NCI-H2081 (cell line): ENCODE measurements at regions not wholly inside any gene's neighbourhood (a gene's known extent, or its start where the extent isn't known, plus 50 kb on each side); places are given as distances from the start of the nearest gene placed in this dataset.

Source experiments
- DNase-seq, 2 experiments: peaks; one replicate each; lab custom pipeline; 2025; lab: John Stamatoyannopoulos, UW

DNA sequence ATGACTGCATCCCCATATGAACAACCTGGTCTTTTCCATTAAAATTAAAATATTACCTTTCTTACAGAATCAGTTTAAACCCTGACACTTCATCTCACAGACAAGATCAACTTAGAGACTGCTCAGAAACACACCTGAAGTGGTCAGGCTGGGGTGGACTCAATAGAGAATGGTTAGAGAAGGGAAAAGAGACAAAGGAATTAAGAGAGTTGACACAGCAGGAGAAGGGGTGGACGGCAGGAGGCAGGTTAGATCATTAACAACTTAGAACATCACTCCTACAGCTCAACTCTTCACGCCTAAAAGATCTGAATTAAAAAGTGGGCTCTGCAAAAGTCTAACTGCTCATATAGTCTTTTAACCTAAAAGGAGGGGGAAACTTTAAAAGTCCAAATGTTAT lies 157.7 kb upstream of the COL1A2 start:
- DNase-seq: no peak

DNA sequence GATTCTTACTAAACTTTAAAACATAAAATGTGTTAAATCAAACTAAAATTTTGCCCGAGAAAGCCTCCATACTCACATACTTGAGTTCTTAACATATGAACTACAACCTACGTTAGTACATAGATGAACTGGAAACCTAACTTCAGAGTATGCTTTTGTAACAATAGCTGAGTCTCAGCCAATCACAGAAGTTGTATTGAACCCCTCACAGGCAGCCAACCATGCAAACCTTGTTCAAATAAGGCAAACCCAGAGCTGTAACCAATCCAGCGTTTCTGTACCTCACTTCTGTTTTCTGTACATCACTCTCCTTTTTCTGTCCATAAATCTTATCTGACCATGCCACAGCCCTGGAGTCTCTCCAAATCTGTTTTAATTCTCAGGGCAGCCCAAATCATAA lies 157.3 kb upstream of the COL1A2 start:
- no peak for DNase-seq

DNA sequence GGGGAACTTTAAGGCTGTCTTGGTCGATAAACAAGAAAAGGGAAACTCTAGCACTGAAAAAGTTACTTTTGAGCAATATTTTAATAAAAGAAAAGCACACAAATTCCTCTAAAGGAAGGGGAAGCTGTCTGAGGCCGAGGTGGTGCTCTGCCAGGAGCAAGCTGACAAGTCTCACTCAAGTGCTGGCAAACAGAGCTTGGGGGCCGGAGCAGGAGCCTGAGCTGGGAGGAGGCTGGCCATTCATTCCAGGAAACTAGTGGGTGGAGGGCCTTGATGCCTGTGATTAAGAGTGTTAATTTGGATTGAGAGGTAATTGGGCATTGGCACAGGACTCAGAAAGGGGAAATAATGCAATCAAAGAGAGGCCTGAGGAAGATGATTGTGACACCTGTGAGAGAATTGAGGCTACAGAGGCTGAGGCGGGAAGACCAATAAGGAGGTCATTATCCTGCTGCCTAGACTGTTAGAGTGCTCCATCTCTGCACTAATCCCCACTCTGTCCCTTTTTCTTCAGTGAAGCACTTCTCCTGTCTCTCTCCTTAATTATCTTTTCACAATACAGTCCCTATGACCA lies 154.9 kb upstream of the COL1A2 start:
- DNase-seq: no peak

DNA sequence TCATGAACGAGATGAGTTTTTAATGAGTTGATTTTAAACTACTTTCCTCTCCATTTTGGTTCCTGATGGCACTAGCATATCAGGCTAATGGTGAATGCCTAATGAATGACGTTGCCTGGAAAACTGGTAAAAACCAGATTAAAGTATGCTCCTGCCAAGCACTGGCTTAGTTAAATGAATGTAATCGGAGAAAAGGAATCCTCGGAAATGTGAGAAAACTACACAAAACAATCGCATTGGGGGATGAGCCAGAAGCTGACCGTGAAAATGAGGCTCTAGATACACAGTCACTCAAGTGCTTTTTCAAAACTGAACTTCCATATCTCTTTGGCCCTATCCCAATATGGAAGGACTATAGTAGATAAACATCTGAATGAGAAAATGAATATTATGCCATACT lies 153.8 kb upstream of the COL1A2 start:
- DNase-seq: no peak

DNA sequence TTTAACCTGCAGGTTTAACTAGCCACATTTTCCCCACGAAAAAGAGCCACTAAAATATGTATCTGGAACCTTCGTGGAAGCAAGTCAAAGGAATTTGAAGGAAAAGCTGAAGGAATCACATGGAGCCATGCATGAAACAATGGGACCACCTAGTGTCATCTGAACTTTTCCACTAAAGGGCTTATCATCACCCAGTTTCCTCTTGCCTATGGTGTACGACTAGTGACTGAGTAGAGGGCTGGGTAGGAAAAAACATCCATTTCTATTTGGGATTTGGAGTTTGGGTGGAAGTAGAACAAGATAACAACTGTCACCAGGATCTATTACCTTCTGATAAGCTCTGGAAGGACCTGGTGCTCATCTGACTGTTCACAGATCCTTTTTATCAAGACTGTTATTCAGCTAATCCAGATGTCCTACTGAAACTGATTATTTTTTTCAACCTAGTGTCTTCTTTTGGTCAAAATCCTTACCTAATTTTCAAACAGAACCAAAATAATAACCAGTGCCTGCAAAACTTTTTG lies 153.2 kb upstream of the COL1A2 start:
- no peak for DNase-seq

DNA sequence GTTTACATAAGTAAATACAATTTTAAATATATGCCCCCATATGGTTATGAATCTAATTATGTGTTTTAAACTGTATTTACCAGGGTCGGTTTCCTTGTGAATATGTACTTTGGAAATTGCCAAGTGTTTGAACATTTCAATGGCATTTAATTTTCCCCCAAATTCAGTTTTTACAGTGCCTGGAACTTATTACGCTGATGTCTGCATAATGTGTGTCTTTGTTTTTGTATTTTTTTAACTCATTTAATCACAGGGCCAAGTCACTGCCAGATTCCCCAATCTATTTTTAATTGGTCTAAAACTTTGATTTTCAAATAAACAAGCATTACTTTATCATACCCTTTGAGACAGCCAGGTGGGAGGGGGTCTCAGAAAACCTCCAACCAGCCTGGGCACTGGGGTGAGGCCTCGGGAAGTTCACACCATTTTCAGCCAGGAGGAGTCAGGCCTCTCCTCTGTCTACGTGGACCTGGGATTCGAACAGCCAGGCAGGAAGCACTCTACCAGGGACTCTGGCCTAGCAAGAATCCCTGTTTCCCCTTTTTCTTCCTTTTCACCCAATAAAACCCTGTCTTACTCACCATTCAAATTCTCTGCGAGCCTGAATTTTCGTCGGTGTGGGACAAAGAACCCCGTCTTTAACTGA lies 151.5 kb upstream of the COL1A2 start:
- DNase-seq: no peak

DNA sequence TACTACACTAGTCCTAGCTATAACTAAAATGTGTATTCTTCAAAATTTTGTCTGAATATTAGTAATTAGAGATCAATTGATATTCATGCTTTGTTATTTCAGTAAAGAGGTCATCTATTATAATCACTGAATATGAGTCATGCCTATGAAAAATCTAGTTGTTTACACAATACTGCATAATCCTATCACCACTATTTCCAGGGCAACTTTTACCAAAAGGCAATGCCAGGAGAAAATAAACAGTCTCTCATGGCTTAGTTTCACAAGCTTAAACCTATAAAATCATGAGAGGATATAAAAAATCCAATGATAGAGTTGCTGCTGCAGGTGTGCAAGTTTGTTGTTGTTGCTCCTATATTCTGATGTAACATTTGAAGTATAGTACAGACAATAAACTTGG lies 149.9 kb upstream of the COL1A2 start:
- DNase-seq: no peak

DNA sequence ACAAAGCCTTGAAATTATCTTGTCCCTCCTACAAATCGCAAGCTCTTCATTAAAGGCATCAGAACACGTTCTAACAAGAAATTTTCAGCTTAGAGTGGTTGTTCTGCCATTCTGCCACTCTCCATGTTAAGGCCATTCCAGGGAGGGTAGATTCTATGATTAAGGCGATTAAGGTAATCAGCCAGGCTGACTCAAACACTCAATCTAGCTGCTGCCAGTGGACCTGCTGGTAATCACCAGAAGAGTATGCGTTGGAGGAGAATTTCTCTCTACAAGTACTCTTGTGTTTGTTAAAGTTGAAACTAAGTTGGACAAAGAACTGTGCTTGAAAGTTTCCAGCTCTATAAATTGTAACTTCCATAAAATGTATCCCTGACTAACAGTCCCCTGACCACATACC lies 149.2 kb upstream of the COL1A2 start:
- no peak for DNase-seq

DNA sequence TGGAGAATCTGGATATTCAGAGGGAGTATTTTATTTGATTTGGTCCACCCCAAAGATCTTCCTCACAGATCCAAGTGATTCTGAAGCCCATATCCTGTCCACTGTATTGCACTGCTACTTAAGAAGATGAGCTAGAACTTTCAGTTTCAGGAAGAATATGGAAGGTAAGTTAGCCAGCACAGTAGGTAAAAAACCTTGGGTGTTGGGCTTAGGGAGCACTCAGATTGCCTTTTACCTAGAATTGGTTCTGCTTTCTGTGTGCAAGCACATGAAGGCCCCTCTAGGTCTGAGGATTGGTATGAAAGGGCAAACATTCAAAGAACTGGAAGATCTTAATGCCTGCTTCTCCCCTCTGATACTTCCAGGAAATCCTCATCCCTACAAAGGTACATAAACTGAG lies 146.7 kb upstream of the COL1A2 start:
- no peak for DNase-seq

DNA sequence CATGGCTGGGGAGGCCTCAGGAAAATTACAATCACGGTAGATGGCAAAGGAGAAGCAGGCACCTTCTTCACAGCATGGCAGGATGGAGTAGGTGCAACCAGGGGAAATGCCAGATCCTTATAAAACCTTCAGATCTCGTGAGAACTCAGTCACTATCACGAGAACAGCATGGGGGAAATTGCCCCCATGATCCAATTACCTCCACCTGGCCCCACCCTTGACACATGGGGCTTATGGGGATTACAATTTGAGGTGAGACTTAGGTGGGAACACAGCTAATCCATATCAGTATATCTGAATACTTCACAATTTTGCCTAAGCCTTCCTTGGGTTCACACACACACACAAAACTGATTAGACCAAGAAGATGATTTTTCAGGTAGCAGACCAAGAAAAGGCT lies 145.1 kb upstream of the COL1A2 start:
- no peak for DNase-seq

DNA sequence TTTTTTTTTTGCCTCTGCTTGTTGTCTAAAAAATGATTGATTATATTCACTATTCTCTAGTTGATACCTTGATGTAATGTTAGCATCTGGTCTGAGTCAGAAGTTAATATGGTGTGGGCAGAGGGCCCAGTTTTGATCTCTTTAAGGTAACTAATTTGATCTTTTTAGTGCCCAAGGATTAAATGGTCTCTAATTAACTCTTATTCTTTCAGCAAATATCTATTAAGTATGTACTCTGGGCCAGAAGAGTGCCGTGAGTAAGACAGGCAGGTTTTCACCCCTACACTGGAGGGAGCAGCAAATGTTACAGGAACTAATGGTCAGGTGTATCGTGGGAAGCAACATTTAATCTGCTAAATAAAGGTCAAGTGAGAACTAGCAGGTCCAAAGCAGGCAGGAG lies 144.6 kb upstream of the COL1A2 start:
- peak in 1 of 2 experiments; percentile 51 for DNase-seq

DNA sequence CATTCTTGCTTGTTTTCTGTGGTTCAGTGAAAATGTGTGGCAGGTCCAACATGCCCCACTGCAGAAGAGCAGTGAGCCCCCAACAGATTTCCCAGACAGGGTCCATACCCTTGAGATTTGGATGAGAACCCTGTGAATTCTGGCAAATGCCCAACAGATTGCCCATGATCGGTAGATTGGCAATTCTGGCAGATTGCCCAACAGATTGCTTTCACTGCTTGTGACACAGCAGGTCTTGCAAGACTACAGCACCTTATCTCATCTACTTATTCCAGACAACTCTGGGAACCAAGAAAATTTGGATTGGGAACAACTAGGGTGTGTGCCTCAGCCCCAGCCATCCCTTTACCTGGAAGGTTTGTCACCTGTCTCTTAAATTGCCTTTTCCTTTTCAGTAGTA lies 143.7 kb upstream of the COL1A2 start:
- no peak for DNase-seq

DNA sequence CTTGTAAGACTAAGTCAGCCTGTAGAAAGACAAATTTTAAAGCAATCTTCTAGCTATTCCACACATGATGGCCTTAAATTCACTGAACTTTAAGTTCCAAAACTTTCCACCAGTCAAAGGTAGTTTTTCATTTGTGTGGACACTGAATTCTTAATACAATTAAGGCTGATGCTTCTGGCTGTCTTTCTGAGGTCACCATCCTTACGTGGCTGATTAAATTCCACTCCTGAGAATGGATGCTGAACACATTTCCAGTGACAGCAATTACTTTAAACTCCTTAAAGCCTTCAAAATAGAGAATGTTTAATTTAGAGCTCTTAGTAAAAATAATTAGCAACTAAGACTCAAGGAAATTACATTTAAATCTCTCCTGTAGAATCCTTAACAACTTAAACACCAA lies 142.6 kb upstream of the COL1A2 start:
- no peak for DNase-seq

DNA sequence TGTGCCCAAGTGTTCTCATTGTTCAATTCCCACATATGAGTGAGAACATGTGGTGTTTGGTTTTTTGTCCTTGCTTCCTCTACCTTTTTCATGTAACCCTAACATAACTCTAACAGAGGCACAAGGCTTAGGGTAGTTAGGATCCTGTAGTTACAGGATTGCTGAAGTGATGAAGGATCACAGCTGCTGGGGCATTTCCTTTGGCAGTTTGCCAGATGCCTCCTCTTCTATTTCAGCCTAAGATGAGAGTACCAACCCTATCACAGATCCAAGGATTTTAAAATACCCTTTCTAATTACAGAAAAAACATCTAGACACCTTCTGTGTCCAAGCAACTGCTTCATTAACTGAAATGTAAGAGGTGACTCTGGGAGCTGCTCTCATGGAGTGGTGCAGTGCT lies 141.7 kb upstream of the COL1A2 start:
- no peak for DNase-seq

DNA sequence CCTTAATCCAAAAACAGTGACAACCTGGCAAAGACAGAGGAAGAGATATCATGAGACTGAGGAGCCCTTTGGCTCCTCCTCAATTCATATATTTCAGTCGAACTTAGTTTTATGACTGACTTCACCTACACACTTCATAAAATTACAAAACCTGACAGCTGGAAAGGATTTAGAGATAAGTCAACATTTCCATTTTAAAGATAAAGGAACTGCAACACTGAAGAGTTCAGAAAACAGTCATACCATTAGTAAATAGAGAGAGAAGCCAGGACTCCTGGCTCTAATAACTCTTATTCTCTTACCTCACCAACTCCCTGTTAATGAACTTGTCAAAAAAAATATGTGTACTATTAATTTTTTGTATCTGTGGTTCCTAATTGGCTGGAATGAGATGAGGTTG lies 141.0 kb upstream of the COL1A2 start:
- DNase-seq: no peak

DNA sequence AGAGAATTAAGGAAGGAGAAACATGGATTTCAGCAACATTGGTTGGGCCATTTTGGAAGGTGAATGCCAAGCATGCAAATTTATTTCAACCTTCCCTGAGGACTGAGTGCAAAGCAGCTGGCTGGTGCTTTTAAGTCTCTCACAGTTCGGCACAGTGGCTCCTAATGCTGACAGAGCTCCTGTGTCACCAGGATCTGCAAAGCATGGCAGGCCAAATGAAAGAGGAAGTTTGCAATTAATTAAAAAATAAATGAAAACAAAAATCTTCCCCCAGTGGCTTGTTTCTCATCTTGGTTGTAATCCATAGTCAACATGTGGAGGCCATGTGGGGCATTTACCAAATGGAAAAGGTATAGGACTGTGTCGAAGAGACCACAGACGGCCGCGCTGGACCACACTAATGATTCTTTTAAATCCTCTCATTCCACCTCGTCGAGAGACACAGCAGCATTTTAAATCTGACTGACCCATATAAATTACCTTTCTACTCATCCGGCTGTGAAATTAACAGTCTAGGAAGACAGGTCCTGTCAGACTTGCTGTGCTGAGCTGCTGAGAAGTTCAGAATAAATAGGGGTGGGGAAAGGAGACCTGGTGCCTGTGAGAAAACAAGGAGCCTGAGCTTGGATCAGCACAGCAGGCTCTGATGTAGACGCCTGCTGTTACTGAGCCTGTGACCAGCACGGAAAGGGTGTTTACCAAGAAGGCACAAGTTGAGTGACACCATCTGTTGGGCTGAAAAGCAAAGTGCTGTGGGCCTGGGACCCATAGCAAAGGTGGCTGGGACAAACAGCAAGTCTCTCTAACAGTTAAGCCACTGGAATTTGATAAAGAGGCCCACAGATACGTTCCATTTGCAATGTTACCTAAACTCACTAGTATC lies 136.0 kb upstream of the COL1A2 start:
- no peak for DNase-seq

DNA sequence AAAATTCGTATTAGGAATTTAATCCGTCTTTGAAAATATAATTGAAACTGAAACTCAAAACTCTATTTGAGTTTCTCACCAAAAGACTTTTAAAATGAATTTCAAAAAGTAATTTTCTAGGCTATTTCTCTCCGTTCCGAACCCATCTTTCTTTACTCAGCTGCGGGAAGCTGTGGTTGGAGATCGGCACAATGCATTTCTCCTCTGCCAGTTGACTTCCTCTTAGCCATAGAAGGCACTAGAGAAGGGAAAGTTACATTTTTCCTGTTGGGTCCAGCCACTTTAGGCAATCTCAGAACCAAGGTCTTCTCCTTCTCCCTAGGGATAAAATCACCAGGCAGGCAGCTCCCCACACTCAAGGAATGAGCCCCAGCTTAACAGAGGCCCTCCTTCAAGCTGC lies 133.6 kb upstream of the COL1A2 start:
- DNase-seq: no peak

DNA sequence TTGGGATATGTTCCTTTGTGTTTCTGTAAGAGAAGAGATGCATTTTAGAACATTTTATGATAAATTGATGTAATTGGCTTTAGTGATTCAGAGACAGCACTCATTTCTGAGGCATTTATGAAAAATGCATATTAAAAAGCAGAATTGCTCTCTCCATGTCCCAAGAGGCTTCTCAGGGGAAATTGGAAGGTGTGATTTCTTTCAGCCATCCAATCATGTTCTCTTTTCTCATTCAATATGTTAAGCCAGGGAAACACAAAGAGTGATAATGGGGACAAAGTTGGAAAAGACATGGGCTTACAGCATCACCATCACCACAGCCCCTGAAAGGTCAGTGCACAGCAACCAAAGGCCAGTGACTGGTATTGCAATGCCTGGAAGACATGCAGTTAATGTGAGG lies 129.9 kb upstream of the COL1A2 start:
- no peak for DNase-seq

DNA sequence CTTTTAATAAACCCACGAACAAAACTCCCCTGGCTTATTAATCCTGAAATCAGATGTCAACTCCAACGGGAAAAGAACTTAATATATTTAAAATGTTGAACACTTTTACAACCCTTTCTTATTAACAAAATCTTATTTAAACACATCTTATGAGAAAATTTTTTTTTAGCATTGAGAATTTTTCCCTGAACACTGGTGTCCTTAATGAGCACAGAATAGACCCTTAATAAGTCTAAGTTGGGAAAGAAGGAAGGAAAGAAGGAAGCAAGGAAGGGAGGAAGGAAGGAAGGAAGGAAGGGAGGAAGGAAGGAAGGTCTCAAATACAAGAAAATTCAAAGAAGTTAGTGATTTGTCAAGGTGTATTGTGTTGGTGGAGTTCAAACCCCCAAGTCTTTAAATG lies 129.2 kb upstream of the COL1A2 start:
- DNase-seq: no peak

DNA sequence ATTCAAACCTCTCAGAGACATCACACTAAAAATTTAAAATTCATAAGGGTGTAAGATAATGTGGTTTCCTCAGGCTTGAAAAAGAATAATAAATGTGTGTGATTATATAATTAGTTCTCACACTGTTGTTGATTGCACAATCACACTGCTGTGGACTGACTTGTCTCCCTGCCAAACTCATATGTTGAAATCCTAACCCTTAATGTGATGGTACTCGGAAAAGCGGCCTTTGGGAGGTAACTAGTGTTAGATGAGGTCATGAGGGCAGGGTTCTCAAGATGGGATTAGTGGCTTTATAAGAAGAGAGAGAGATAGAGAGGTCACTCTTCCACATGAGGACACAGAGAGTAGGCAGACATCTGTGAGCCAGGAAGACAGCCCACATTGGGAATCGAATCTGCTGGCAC lies 128.5 kb upstream of the COL1A2 start:
- no peak for DNase-seq

DNA sequence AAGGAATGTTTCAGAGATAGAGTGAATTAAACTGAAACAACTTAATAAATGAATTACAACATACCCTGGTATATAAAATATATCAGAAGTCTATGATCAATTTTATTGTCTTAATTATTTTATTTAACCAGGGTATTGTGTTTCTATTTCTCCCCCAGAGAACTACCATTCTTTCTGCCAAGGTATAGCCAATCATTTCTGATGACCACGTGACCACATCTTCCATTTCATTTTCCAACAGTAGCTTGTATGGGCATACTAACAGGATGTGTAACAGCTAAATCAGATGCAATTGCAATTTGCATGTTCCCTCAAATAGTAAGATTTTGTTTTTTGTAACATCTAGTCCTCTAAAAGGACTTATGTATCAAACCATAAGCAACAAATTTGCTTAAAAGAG lies 123.9 kb upstream of the COL1A2 start:
- DNase-seq: no peak

DNA sequence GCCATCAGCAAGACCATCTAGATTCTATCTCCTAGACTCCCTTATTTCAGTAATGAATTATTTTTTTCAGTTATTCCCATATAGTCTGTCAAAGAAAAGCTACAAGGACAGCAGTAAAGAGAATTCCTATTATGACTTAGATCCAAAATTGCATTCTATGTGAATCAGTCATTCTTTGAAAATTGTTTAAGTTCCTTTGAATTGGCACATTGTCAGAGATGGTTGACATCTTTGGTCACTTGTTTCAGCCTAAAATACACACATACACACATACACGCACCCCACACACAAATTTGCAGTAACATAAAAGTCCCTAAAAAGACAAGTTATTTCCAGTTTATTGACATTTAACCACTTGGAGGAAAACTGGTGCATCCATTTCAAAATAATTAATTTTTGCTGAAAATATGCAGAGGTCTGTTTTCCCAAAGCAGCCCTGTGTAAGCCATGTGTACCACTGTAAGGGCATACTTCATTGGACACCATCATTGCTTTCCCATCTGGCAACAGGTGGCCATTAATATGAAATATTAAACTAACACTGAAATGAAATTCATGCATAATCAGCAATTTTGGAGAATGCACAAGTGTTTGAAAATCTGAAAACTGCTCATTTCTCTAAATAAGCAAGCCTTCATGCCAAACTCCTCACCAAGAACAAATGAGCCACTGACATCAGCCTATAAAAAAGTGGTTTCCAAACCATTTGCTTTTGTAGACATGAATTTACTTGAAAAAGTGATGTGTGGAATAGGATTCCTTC lies 121.7 kb upstream of the COL1A2 start:
- DNase-seq: no peak
